Osteoblast (primary cell): ENCODE measurements at regions not wholly inside any gene's neighbourhood (a gene's known extent, or its start where the extent isn't known, plus 50 kb on each side); places are given as distances from the start of the nearest gene placed in this dataset.
"Not testable (repeated sequence)": the region's sequence is repeated elsewhere in the genome, so short reads cannot be mapped to it uniquely, and the experiment has no call there.

ENCODE experiments used
- DNase-seq: peaks from one replicate; pipeline ENCODE4 v3.0.0; 2011; ENCODE audit warnings: low spot score, mixed read lengths; ENCODE audit not compliant: insufficient read length; ENCODE audit errors: missing footprints
- H2AFZ ChIP-seq: 2 replicates; pipeline ENCODE4 v1.6.0; 2011; ENCODE audit warnings: mild to moderate bottlenecking, low read length
- H3K27ac ChIP-seq: 2 replicates; pipeline ENCODE4 v1.5.1; 2011; ENCODE audit warnings: mild to moderate bottlenecking, low read depth, low read length, moderate library complexity
- H3K27me3 ChIP-seq: 2 replicates; pipeline ENCODE4 v1.6.0; 2012; ENCODE audit warnings: mild to moderate bottlenecking, control low read depth, inconsistent platforms, low read length, moderate library complexity; ENCODE audit not compliant: insufficient read depth
- H3K36me3 ChIP-seq: 2 replicates; pipeline ENCODE4 v1.5.1; 2011; ENCODE audit warnings: mild to moderate bottlenecking, low read length, control low read depth, moderate library complexity; ENCODE audit not compliant: insufficient read depth
- H3K4me1 ChIP-seq: 2 replicates; pipeline ENCODE4 v1.5.1; 2011; ENCODE audit warnings: mild to moderate bottlenecking, low read length, control low read depth, moderate library complexity; ENCODE audit not compliant: insufficient read depth
- H3K4me2 ChIP-seq: 2 replicates; pipeline ENCODE4 v1.6.0; 2011; ENCODE audit warnings: mild to moderate bottlenecking, low read length; ENCODE audit not compliant: insufficient read depth
- H3K4me3 ChIP-seq: fragments of 200-600 bp; sonication (generic); 3 replicates; pipeline ENCODE4 v1.5.1; 2012; ENCODE audit warnings: mild to moderate bottlenecking, low read length, inconsistent platforms; ENCODE audit not compliant: insufficient read depth
- H3K79me2 ChIP-seq: 2 replicates; pipeline ENCODE4 v1.6.0; 2012; ENCODE audit warnings: mild to moderate bottlenecking, low read length, control low read depth, inconsistent platforms; ENCODE audit not compliant: insufficient read depth
- H3K9me3 ChIP-seq: 2 replicates; pipeline ENCODE4 v1.5.1; 2011; ENCODE audit warnings: low read depth, low read length, control low read depth
- H4K20me1 ChIP-seq: 2 replicates; pipeline ENCODE4 v1.6.0; 2012; ENCODE audit warnings: mild to moderate bottlenecking, low read length, control low read depth; ENCODE audit not compliant: insufficient read depth
- TF ChIP-seq, protein P1 (sequence below): IDR thresholded peaks from 2 replicates; pipeline ENCODE4 v1.5.1; 2011; ENCODE audit warnings: mild to moderate bottlenecking, low read depth, low read length, moderate library complexity; ENCODE audit errors: extremely low read depth

DNA sequence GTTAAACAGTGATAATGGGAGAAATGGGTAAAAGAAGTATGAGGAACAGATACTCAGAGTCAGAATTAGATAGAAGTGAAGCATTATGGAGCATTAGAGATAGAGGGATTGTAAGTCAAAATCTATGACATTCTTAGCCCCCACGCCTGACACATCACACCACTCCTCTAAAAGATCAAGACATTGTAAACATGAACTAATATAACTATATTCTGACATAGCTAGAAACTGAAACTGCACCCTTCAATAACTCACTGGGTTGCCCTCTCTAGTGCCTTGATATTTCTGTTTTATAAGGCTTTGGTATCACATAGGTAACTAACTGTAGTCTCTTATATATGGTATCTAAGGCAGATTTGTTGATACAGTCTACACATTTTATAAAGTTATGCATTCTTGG, 684.3 kb upstream of the DPPA4 start:
- Histone ChIP-seq H3K9me3 (no peaks in the 10 kb centered on the region), H3K4me3 (no peak overlapping the region), H4K20me1 (no peaks in the 10 kb centered on the region), H3K36me3 (no peaks in the 10 kb centered on the region), H3K4me2 (no peak overlapping the region), H2AFZ (no peak overlapping the region), H3K27ac (no peak overlapping the region), H3K27me3 (no peaks in the 10 kb centered on the region), H3K79me2 (no peaks in the 10 kb centered on the region), H3K4me1 (no peaks in the 10 kb centered on the region)
- no peak for DNase-seq
- TF ChIP-seq, protein P1, sequence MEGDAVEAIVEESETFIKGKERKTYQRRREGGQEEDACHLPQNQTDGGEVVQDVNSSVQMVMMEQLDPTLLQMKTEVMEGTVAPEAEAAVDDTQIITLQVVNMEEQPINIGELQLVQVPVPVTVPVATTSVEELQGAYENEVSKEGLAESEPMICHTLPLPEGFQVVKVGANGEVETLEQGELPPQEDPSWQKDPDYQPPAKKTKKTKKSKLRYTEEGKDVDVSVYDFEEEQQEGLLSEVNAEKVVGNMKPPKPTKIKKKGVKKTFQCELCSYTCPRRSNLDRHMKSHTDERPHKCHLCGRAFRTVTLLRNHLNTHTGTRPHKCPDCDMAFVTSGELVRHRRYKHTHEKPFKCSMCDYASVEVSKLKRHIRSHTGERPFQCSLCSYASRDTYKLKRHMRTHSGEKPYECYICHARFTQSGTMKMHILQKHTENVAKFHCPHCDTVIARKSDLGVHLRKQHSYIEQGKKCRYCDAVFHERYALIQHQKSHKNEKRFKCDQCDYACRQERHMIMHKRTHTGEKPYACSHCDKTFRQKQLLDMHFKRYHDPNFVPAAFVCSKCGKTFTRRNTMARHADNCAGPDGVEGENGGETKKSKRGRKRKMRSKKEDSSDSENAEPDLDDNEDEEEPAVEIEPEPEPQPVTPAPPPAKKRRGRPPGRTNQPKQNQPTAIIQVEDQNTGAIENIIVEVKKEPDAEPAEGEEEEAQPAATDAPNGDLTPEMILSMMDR, result no peak

DNA sequence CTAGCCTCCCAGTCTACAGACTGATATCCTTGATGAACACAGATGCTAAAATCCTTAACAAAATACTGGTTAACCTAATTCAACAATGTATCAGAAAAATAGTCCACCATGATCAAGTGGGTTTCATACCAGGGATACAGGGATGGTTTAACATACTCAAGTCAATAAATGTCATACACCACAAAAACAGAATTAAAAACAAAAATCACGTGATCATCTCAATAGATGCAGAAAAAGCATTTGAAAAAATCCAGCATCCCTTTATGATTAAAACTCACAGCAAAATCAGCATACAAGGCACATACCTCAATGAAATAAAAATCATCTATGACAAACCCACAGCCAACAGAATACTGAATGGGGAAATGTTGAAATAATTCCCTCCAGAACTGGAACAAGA, 685.7 kb upstream of the DPPA4 start:
- H3K36me3 ChIP-seq, H3K4me1 ChIP-seq, H3K9me3 ChIP-seq: not testable (repeated sequence)

GRCh38 chr3:110026421-110026820, 689.1 kb upstream of the DPPA4 start:
- Histone ChIP-seq H4K20me1 (no peaks in the 10 kb centered on the region), H3K27ac (no peak overlapping the region), H3K4me1 (peaks cover 10% of the 10 kb centered on the region), H3K4me2 (no peak overlapping the region), H3K4me3 (no peak overlapping the region), H2AFZ (no peak overlapping the region), H3K79me2 (no peaks in the 10 kb centered on the region), H3K27me3 (no peaks in the 10 kb centered on the region), H3K9me3 (no peaks in the 10 kb centered on the region), H3K36me3 (no peaks in the 10 kb centered on the region)
- TF ChIP-seq, protein P1, result no peak
- DNase-seq, result peak; percentile 5

More for the DNA sequence above, 685.7 kb upstream of the DPPA4 start:
- not testable (repeated sequence) for H3K27ac ChIP-seq, DNase-seq, H3K27me3 ChIP-seq, H3K4me3 ChIP-seq, H4K20me1 ChIP-seq, H2AFZ ChIP-seq, H3K4me2 ChIP-seq, H3K79me2 ChIP-seq

DNA sequence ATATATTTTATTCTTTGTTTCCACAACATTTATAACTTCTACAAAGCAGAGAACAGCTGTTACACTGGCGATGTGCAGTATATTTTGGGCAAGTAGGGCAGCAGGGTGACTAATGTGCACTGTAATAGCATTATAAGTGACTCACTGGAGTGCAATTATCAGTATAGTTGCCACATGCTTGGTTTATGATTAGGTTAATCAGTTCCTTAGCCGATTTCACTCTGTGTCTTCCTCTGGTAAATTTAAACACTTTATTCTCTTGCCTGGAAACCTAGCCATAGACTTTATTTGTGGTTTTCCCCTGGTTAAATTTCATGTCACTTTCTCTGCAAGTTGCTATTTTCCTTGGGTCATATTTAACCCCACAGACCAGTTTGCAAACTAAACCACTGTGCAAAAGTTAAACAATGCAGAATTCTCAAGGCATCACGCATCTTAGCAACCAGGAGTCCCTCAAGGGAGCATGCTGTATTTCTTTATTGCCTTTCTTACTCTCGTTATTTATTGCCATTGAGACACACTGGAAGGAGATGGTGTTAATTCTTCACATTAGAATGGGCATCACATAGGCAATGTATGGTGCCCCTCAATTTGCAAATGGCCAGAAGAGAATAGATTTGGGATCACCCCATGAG, 690.2 kb upstream of the DPPA4 start:
- peak; percentile 26 for DNase-seq
- Histone ChIP-seq H3K4me2 (peak overlapping the region; percentile 29), H4K20me1 (no peaks in the 10 kb centered on the region), H3K27ac (no peak overlapping the region), H3K27me3 (no peaks in the 10 kb centered on the region), H3K9me3 (no peaks in the 10 kb centered on the region), H3K4me3 (no peak overlapping the region), H2AFZ (no peak overlapping the region), H3K4me1 (peaks cover 10% of the 10 kb centered on the region), H3K36me3 (no peaks in the 10 kb centered on the region), H3K79me2 (no peaks in the 10 kb centered on the region)
- TF ChIP-seq, protein P1, result no peak
